ENCODE measurements at regions not wholly inside any gene's neighbourhood (a gene's known extent, or its start where the extent isn't known, plus 50 kb on each side); places are given as distances from the start of the nearest gene placed in this dataset.

DNA sequence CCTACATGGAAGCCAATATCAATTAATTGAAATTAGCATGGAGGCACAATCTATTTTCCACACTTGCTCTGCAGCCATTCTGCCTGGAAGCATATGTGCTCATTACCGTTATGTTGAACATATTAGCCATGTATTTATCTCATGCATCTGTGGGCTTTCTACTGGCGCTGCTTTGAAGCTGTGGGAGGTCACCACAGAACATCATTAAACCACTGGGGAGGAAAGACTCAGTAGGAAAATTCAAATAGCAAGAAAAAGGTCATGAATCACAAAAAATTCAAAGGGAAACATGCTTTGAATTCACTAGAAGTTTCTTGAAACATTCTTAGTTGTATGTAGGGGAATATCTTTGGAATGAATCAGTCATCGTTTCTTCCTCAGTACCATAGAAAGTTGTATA, 652.5 kb downstream of the EDEM1 start:
- Histone ChIP-seq H3K4me3 (replicated peaks in 1 of 3) (no peak overlapping the region), H3K27ac (no peak overlapping the region), H3K4me1 (no peaks in the 10 kb centered on the region), H3K36me3 (no peaks in the 10 kb centered on the region), H3K9me3 (no peaks in the 10 kb centered on the region), H3K27me3 (no peaks in the 10 kb centered on the region)
- intact Hi-C loops (cut with DNase I) = no loop called here
- 80 to 83% methylated on average over 3 of the region's 3 CpGs for WGBS, 2 donors
- TF ChIP-seq, protein P1, sequence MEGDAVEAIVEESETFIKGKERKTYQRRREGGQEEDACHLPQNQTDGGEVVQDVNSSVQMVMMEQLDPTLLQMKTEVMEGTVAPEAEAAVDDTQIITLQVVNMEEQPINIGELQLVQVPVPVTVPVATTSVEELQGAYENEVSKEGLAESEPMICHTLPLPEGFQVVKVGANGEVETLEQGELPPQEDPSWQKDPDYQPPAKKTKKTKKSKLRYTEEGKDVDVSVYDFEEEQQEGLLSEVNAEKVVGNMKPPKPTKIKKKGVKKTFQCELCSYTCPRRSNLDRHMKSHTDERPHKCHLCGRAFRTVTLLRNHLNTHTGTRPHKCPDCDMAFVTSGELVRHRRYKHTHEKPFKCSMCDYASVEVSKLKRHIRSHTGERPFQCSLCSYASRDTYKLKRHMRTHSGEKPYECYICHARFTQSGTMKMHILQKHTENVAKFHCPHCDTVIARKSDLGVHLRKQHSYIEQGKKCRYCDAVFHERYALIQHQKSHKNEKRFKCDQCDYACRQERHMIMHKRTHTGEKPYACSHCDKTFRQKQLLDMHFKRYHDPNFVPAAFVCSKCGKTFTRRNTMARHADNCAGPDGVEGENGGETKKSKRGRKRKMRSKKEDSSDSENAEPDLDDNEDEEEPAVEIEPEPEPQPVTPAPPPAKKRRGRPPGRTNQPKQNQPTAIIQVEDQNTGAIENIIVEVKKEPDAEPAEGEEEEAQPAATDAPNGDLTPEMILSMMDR (IDR thresholded peaks at IDR 0.05) = no peak
- no peak for TF ChIP-seq POLR2A (IDR thresholded peaks at IDR 0.05)
- DNase-seq = no peak

DNA sequence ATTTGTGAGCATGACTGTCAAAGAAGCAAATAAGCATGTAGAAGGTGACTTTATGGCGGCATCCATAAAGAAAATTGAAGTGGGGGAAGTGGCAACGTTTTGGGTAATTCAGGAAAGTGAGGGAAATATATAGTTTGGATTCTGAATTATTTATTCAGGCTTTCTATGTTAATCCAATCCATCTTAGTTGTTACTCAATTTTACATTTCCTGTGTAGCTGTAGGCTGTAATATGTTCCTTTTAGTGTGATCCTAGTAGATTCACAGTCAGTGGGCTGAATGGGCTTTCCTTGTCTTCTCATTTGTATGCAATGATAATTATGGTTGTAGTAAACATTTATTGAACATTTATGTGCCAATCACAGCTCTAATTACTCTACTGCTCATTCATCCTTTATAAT, 654.1 kb downstream of the EDEM1 start:
- intact Hi-C loops (cut with DNase I) = no loop called here
- Histone ChIP-seq H3K4me1 (no peaks in the 10 kb centered on the region), H3K4me3 (replicated peaks in 1 of 3) (no peak overlapping the region), H3K9me3 (no peaks in the 10 kb centered on the region), H3K36me3 (no peaks in the 10 kb centered on the region), H3K27me3 (no peaks in the 10 kb centered on the region), H3K27ac (no peak overlapping the region)
- 67 to 74% methylated on average over 2 of the region's 2 CpGs for WGBS, 2 donors
- TF ChIP-seq POLR2A (IDR thresholded peaks at IDR 0.05) = no peak
- TF ChIP-seq, protein P1 (IDR thresholded peaks at IDR 0.05) = no peak
- no peak for DNase-seq

DNA sequence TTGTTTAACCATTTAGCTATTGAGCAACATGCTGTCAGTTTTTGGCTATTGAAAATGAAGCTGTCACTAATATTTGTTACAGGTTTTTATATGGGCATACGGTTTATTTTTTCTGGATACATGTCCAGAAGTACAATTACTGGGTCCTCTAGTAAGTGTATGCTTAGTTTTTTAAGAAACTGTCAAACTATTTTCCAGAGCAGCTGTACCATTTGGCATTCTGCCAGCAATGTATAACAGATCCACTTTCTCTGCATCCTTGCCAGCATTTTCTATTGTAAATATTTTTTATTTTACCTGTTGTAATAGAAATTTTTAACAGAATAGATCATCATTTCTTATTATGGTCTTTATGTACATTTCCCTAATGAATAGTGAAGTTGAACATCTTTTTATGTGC, 658.8 kb downstream of the EDEM1 start:
- no peaks in the 10 kb centered on the region for H3K4me1 ChIP-seq
- H3K4me3 ChIP-seq (replicated peaks in 1 of 3) = no peak overlapping the region
- no peak overlapping the region for H3K27ac ChIP-seq
- H3K27me3 ChIP-seq = no peaks in the 10 kb centered on the region
- H3K9me3 ChIP-seq = no peaks in the 10 kb centered on the region
- no peaks in the 10 kb centered on the region for H3K36me3 ChIP-seq
- no peak for DNase-seq
- intact Hi-C loops (cut with DNase I) = no loop called here
- 71 to 78% methylated on average over 1 of the region's 1 CpG for WGBS, 2 donors
- TF ChIP-seq, protein P1 (IDR thresholded peaks at IDR 0.05) = no peak
- TF ChIP-seq POLR2A (IDR thresholded peaks at IDR 0.05) = no peak

DNA sequence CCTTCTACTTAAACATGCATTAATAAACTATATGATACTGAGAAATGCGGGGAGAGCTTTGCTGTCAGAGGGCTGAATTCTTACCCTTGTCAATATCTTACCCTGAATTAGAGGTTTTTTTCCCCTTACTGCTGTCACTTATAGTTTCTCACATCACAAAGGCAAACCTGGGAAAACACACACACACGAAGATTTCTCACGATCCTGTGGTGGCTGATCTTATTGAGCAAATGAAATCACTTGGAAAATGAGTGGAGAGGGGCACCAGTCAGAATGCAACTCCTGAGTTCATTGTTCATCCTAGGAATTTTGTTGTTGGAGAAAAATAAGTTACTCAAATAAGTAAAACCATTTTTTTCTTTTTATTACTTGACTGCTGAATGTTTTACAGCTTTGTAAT, 673.6 kb downstream of the EDEM1 start:
- no peak for DNase-seq
- Histone ChIP-seq H3K36me3 (no peaks in the 10 kb centered on the region), H3K4me1 (no peaks in the 10 kb centered on the region), H3K4me3 (replicated peaks in 1 of 3) (no peak overlapping the region), H3K27me3 (no peaks in the 10 kb centered on the region), H3K9me3 (no peaks in the 10 kb centered on the region), H3K27ac (no peak overlapping the region)
- intact Hi-C loops (cut with DNase I) = no loop called here
- 50 to 54% methylated on average over 3 of the region's 3 CpGs for WGBS, 2 donors
- TF ChIP-seq, protein P1 (IDR thresholded peaks at IDR 0.05) = no peak

DNA sequence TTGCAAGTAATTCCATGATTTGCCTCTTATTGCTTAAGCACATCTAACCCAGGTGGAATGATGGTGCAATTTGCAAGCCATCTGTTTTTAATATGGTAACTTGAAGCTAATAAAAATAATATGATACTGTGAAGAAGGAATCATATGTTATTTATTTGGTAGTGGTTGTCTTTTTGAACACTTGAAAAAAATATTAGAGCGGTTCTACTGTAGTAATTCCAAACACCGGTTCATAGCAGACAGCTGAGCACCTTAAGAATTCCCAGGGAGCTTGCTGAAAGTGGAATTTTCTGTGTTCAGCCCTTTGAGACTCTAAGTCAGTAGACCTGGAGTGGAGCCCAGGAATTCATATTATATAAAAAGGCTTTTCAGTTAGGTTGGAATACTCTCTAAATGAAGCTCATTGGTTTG, 687.4 kb downstream of the EDEM1 start:
- Histone ChIP-seq H3K4me1 (peaks cover 4 to 6% of the 10 kb centered on the region in 2 donors), H3K4me3 (replicated peaks in 1 of 3) (no peak overlapping the region), H3K36me3 (no peaks in the 10 kb centered on the region), H3K27me3 (no peaks in the 10 kb centered on the region), H3K27ac (no peak overlapping the region), H3K9me3 (no peaks in the 10 kb centered on the region)
- intact Hi-C loops (cut with DNase I) = no loop called here
- TF ChIP-seq POLR2A (IDR thresholded peaks at IDR 0.05) = no peak
- TF ChIP-seq, protein P1 (IDR thresholded peaks at IDR 0.05) = no peak
- DNase-seq = no peak
- WGBS, 2 donors = 30 to 32% methylated on average over 2 of the region's 2 CpGs
